ENCODE measurements at regions not wholly inside any gene's neighbourhood (a gene's known extent, or its start where the extent isn't known, plus 50 kb on each side); places are given as distances from the start of the nearest gene placed in this dataset.
"Not testable (repeated sequence)": the region's sequence is repeated elsewhere in the genome, so short reads cannot be mapped to it uniquely, and the experiment has no call there.

- TF ChIP-seq CTCF (conservative IDR thresholded peaks at IDR 0.05; ENCODE audit: low read length); EZH2phosphoT487 (IDR thresholded peaks at IDR 0.05; ENCODE audit: borderline replicate concordance, low read depth, low read length): not testable (repeated sequence)
Observed at GRCh38 chr17:16869531-16870252, 102.2 kb downstream of the TNFRSF13B start.
